ENCODE measurements at regions not wholly inside any gene's neighbourhood (a gene's known extent, or its start where the extent isn't known, plus 50 kb on each side); places are given as distances from the start of the nearest gene placed in this dataset.

DNA sequence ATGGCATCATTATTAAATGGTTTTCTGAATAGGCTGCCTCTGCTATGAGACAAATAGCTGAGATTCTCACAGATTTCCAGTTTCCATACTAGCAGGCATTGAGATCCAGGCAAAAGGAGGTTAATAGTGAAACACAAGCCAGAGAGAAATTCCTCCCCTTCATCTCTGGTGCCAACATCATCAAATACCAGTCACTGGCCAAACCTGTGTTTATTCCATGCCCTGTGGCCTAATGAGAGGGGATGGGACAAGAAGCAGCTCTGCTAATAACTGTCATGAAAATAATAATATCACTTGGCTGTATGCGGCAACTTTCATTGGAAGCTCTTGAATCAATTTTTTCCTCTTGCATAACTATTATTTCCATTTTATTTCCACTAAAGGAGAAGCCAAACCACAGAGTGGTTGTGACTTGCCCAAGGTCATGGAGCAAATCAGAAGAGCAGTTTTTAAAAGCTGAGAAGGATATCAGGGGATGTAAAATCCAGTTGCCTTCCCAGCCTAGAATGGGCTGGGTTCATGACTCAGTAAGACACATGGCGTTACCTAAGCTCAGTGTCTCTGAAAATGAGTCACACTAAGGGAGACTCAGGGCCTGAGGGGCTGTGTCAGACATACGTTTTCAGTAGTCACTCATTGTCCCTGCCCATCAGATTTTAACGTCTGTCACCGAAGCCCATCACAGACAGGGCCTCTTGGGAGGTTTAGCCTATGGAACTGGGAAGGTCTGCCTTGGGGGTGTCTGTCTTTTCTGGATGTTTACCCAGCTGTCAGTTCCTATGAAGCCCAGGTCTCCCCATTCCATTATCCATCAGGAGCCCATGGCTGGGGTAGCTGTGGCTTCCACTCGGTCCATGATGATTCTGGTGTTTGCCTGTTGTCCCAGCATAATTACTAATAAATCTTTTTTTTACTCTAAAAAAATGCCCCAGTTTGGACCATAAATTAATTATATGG is 208.8 kb upstream of the EEA1 start:
- Histone ChIP-seq H3K36me3 (ENCODE audit: control insufficient read depth in 1 of 2, insufficient read depth in 2 of 2, low read length in 2 of 2) (no peaks in the 10 kb centered on the region), H3K14ac (ENCODE audit: low read length) (no peak overlapping the region), H3K4me1 (ENCODE audit: control insufficient read depth in 1 of 2, insufficient read depth in 2 of 2, low read length in 2 of 2) (peaks cover 0 to 5% of the 10 kb centered on the region in 2 experiments), H4K91ac (ENCODE audit: low read depth, low read length) (no peak overlapping the region), H2AFZ (ENCODE audit: insufficient read depth, low read length, poor library complexity) (no peak overlapping the region), H3K27me3 (ENCODE audit: insufficient read depth, low read length) (no peaks in the 10 kb centered on the region), H2BK120ac (ENCODE audit: insufficient read depth, low read length, poor library complexity) (no peak overlapping the region), H3K79me2 (ENCODE audit: control insufficient read depth, insufficient read depth, low read length, poor library complexity) (no peaks in the 10 kb centered on the region), H4K8ac (ENCODE audit: low read depth, low read length) (no peak overlapping the region), H3K18ac (ENCODE audit: low read length) (no peak overlapping the region), H3K79me1 (ENCODE audit: low read length) (no peaks in the 10 kb centered on the region), H2AK5ac (ENCODE audit: low read length) (no peak overlapping the region), H4K12ac (ENCODE audit: low read depth, low read length) (no peak overlapping the region), H3K4ac (ENCODE audit: low read depth, low read length) (no peak overlapping the region), H3K27ac (ENCODE audit: low read depth, low read length) (no peak overlapping the region), H2BK12ac (ENCODE audit: low read length) (no peak overlapping the region), H3K9ac (ENCODE audit: low read length) (no peak overlapping the region), H3K4me3 (ENCODE audit: low read depth, low read length) (no peak overlapping the region), H3K23ac (ENCODE audit: low read length) (no peak overlapping the region), H3K4me2 (ENCODE audit: low read length) (no peak overlapping the region), H2BK5ac (ENCODE audit: low read depth, low read length, poor library complexity) (no peak overlapping the region), H3K9me3 (ENCODE audit: insufficient read depth, low read depth, low read length) (no peaks in the 10 kb centered on the region)
- DNase-seq: peak; percentile 81 to 85
- WGBS (ENCODE audit: extremely low coverage, insufficient coverage, insufficient read length): no CpG with 5 or more reads among the region's 6 CpGs

DNA sequence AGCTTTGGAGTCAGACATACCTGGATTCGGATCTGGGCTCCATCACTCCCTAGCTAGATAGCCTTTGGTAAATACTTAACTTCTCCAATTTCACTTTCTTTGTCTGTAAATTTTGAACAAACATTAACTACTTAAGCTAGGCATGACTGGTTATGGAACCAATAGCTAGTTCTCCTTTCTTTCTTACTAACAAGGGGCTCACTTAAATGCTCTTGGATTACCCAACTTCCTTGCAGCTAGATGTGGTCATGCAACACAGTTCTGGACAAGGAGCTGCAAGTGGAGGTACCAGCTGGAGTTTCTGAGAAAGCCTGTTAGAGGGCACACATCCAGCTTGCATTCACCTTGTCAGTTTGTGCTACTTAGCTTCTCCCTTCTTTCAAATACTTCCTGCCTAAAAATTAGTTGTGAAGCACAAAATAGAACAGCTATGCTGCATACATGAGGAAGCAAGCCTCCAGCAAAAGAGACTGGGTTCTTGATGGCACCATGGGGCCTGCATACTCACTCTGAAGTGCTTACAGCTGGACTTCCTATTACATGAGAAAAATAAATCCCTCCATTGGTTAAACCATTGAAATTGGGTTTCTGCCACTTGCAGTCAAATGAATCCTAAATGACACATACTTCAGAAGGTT is 210.1 kb upstream of the EEA1 start:
- peaks cover 0 to 5% of the 10 kb centered on the region in 2 experiments for H3K4me1 ChIP-seq (ENCODE audit: control insufficient read depth in 1 of 2, insufficient read depth in 2 of 2, low read length in 2 of 2)
- H2BK12ac ChIP-seq (ENCODE audit: low read length): no peak overlapping the region
- H3K79me1 ChIP-seq (ENCODE audit: low read length): no peaks in the 10 kb centered on the region
- no peak overlapping the region for H3K4ac ChIP-seq (ENCODE audit: low read depth, low read length)
- DNase-seq: peak in 1 of 2 donors; percentile 5
- no peaks in the 10 kb centered on the region for H3K9me3 ChIP-seq (ENCODE audit: insufficient read depth, low read depth, low read length)
- H3K79me2 ChIP-seq (ENCODE audit: control insufficient read depth, insufficient read depth, low read length, poor library complexity): no peaks in the 10 kb centered on the region
- H3K18ac ChIP-seq (ENCODE audit: low read length): no peak overlapping the region
- H4K8ac ChIP-seq (ENCODE audit: low read depth, low read length): no peak overlapping the region
- no peak overlapping the region for H3K9ac ChIP-seq (ENCODE audit: low read length)
- H3K14ac ChIP-seq (ENCODE audit: low read length): no peak overlapping the region
- H3K4me2 ChIP-seq (ENCODE audit: low read length): no peak overlapping the region
- no CpG with 5 or more reads among the region's 1 CpG for WGBS (ENCODE audit: extremely low coverage, insufficient coverage, insufficient read length)
- H3K27ac ChIP-seq (ENCODE audit: low read depth, low read length): no peak overlapping the region
- no peak overlapping the region for H3K23ac ChIP-seq (ENCODE audit: low read length)
- no peak overlapping the region for H2BK120ac ChIP-seq (ENCODE audit: insufficient read depth, low read length, poor library complexity)
- H3K4me3 ChIP-seq (ENCODE audit: low read depth, low read length): no peak overlapping the region
- H4K91ac ChIP-seq (ENCODE audit: low read depth, low read length): no peak overlapping the region
- no peak overlapping the region for H2AFZ ChIP-seq (ENCODE audit: insufficient read depth, low read length, poor library complexity)
- H2AK5ac ChIP-seq (ENCODE audit: low read length): no peak overlapping the region
- no peak overlapping the region for H2BK5ac ChIP-seq (ENCODE audit: low read depth, low read length, poor library complexity)
- H3K27me3 ChIP-seq (ENCODE audit: insufficient read depth, low read length): no peaks in the 10 kb centered on the region
- no peak overlapping the region for H4K12ac ChIP-seq (ENCODE audit: low read depth, low read length)
- H3K36me3 ChIP-seq (ENCODE audit: control insufficient read depth in 1 of 2, insufficient read depth in 2 of 2, low read length in 2 of 2): no peaks in the 10 kb centered on the region

DNA sequence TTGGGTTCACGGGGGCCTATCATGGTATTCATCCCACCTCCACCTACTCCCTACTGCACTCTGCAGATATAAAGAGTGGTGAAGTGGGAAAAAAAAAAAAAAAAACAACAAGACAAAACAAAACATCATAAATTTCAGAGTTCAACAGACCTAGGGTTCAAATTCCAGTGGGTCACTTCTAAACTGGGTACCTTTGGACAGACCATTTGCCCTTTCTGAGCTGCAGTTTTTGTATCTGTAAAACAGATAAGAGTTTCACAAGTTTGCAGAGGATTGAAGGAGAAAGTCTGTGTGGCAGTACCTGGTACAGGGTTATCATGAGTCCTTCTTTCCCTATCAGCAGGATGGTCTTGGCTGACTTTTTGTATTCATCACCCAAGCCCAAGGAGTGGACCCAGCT is 211.2 kb upstream of the EEA1 start:
- H3K14ac ChIP-seq (ENCODE audit: low read length): no peak overlapping the region
- no peak overlapping the region for H3K23ac ChIP-seq (ENCODE audit: low read length)
- no peak overlapping the region for H2AFZ ChIP-seq (ENCODE audit: insufficient read depth, low read length, poor library complexity)

DNA sequence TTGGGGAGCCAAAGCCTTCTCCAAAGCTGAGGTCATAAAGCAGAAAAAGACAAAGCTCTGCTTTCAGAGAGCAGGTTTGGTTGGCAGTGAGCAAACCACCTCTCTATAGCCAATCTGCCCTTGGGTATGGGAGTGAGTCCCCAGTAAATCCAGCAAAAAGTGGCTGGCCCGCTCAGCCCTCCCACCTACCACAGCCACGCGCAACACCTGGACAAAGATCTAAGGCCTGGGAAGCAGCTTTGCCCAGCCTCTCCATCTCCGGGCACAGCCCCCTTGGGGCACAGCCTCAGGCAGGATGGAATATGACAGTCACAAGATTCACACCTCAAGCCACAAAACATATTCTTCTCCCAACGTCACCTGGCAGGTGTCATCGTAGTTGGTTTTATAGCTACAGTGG is 211.7 kb upstream of the EEA1 start:
- Histone ChIP-seq H3K4ac (ENCODE audit: low read depth, low read length) (no peak overlapping the region), H2BK120ac (ENCODE audit: insufficient read depth, low read length, poor library complexity) (no peak overlapping the region), H3K9ac (ENCODE audit: low read length) (no peak overlapping the region), H3K14ac (ENCODE audit: low read length) (no peak overlapping the region), H3K18ac (ENCODE audit: low read length) (no peak overlapping the region), H3K27ac (ENCODE audit: low read depth, low read length) (no peak overlapping the region), H3K27me3 (ENCODE audit: insufficient read depth, low read length) (no peaks in the 10 kb centered on the region), H3K79me1 (ENCODE audit: low read length) (no peaks in the 10 kb centered on the region), H3K4me1 (ENCODE audit: control insufficient read depth in 1 of 2, insufficient read depth in 2 of 2, low read length in 2 of 2) (peaks cover 0 to 5% of the 10 kb centered on the region in 2 experiments), H4K8ac (ENCODE audit: low read depth, low read length) (no peak overlapping the region), H3K36me3 (ENCODE audit: control insufficient read depth in 1 of 2, insufficient read depth in 2 of 2, low read length in 2 of 2) (no peaks in the 10 kb centered on the region), H3K79me2 (ENCODE audit: control insufficient read depth, insufficient read depth, low read length, poor library complexity) (no peaks in the 10 kb centered on the region), H3K9me3 (ENCODE audit: insufficient read depth, low read depth, low read length) (no peaks in the 10 kb centered on the region), H4K91ac (ENCODE audit: low read depth, low read length) (no peak overlapping the region), H2AK5ac (ENCODE audit: low read length) (no peak overlapping the region), H2BK5ac (ENCODE audit: low read depth, low read length, poor library complexity) (no peak overlapping the region), H3K23ac (ENCODE audit: low read length) (no peak overlapping the region), H2BK12ac (ENCODE audit: low read length) (no peak overlapping the region), H4K12ac (ENCODE audit: low read depth, low read length) (no peak overlapping the region), H3K4me2 (ENCODE audit: low read length) (no peak overlapping the region), H2AFZ (ENCODE audit: insufficient read depth, low read length, poor library complexity) (no peak overlapping the region), H3K4me3 (ENCODE audit: low read depth, low read length) (no peak overlapping the region)
- no peak for DNase-seq
- no CpG with 5 or more reads among the region's 6 CpGs for WGBS (ENCODE audit: extremely low coverage, insufficient coverage, insufficient read length)

More for the DNA sequence above, 211.2 kb upstream of the EEA1 start:
- peaks cover 0 to 5% of the 10 kb centered on the region in 2 experiments for H3K4me1 ChIP-seq (ENCODE audit: control insufficient read depth in 1 of 2, insufficient read depth in 2 of 2, low read length in 2 of 2)
- no peak overlapping the region for H4K91ac ChIP-seq (ENCODE audit: low read depth, low read length)
- H4K12ac ChIP-seq (ENCODE audit: low read depth, low read length): no peak overlapping the region
- no peak for DNase-seq
- H3K27me3 ChIP-seq (ENCODE audit: insufficient read depth, low read length): no peaks in the 10 kb centered on the region
- H3K27ac ChIP-seq (ENCODE audit: low read depth, low read length): no peak overlapping the region
- H2AK5ac ChIP-seq (ENCODE audit: low read length): no peak overlapping the region
- no peak overlapping the region for H2BK5ac ChIP-seq (ENCODE audit: low read depth, low read length, poor library complexity)
- H3K9ac ChIP-seq (ENCODE audit: low read length): no peak overlapping the region
- no peak overlapping the region for H2BK120ac ChIP-seq (ENCODE audit: insufficient read depth, low read length, poor library complexity)
- no peaks in the 10 kb centered on the region for H3K36me3 ChIP-seq (ENCODE audit: control insufficient read depth in 1 of 2, insufficient read depth in 2 of 2, low read length in 2 of 2)
- no peak overlapping the region for H3K4me3 ChIP-seq (ENCODE audit: low read depth, low read length)
- H3K79me2 ChIP-seq (ENCODE audit: control insufficient read depth, insufficient read depth, low read length, poor library complexity): no peaks in the 10 kb centered on the region
- no peak overlapping the region for H4K8ac ChIP-seq (ENCODE audit: low read depth, low read length)
- no peak overlapping the region for H3K18ac ChIP-seq (ENCODE audit: low read length)
- no peak overlapping the region for H2BK12ac ChIP-seq (ENCODE audit: low read length)
- H3K4me2 ChIP-seq (ENCODE audit: low read length): no peak overlapping the region
- no peak overlapping the region for H3K4ac ChIP-seq (ENCODE audit: low read depth, low read length)
- no peaks in the 10 kb centered on the region for H3K79me1 ChIP-seq (ENCODE audit: low read length)
- H3K9me3 ChIP-seq (ENCODE audit: insufficient read depth, low read depth, low read length): no peaks in the 10 kb centered on the region
- WGBS (ENCODE audit: extremely low coverage, insufficient coverage, insufficient read length): no CpG with 5 or more reads among the region's 1 CpG
